22Rv1 (cell line): ENCODE measurements at regions not wholly inside any gene's neighbourhood (a gene's known extent, or its start where the extent isn't known, plus 50 kb on each side); places are given as distances from the start of the nearest gene placed in this dataset.

ENCODE experiments used
- CTCF ChIP-seq: fragments of 450-650 bp; IDR thresholded peaks from 2 replicates; pipeline ENCODE4 v1.5.1; 2017; ENCODE audit warnings: mild to moderate bottlenecking
- ZFX ChIP-seq: fragments of 450-650 bp; IDR thresholded peaks from 2 replicates; pipeline ENCODE4 v1.6.1; 2017; ENCODE audit warnings: antibody characterized with exemption, borderline replicate concordance

DNA sequence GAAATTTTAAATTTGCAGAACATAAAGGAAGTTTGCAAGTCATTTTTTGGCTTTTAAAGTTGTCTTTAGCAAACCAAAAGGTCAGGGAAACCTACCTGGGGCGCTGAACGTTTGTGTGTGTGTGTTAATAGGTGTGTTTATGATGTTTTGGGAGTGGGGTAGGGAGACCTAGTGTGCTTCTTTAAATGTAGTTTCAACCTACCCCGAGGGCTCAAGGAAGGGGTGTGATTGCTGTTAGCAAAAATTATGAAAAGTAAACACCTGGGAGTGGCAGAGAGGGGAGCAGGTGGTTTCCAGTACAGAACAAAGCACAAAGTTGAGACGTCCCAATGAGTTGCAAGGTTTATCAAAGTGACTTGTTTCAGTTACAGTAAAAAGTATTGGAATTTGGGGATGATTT lies 58.7 kb upstream of the WDR26 start:
- TF ChIP-seq CTCF (no peak), ZFX (no peak)
